SK-N-SH (cell line): ENCODE measurements at regions not wholly inside any gene's neighbourhood (a gene's known extent, or its start where the extent isn't known, plus 50 kb on each side); places are given as distances from the start of the nearest gene placed in this dataset.
A peak's percentile ranks its signal among the peaks of the same experiment; 100 is the strongest.

Source experiments
- CTCF ChIA-PET: fragments of 300-600, 350-600 bp; formaldehyde crosslinking; extraction: SDS; loops from one replicate; lab custom pipeline; 2021; lab: Yijun Ruan, JAX
- POLR2A ChIA-PET: fragments of 350-600 bp; sonication (Branson Sonifier 250); formaldehyde crosslinking; extraction: SDS; loops from one replicate; lab custom pipeline; 2020; ENCODE audit warnings: antibody characterized with exemption, inconsistent platforms; lab: Yijun Ruan, JAX
- DNase-seq: peaks from one replicate; pipeline ENCODE4 v3.0.0; 2012
- H2AFZ ChIP-seq: fragments of 200-600 bp; sonication (generic); 2 replicates; pipeline ENCODE4 v1.8.1; 2016; ENCODE audit warnings: antibody characterized with exemption, mild to moderate bottlenecking, low read depth
- H3F3A ChIP-seq: fragments of 200-600 bp; sonication (generic); replicated peaks from 2 replicates; pipeline ENCODE3; 2016; ENCODE audit warnings: antibody characterized with exemption, mild to moderate bottlenecking; ENCODE audit not compliant: insufficient read depth
- H3K27ac ChIP-seq, 2 experiments: fragments of 200-500 bp in 1 of 2; fragments of 200-600 bp in 1 of 2; sonication (Bioruptor generic) in 1 of 2; sonication (generic), shearing (Covaris generic) in 1 of 2; 2 replicates each; pipeline versions ENCODE4 v1.5.1 to v1.6.1; 2014 to 2016; ENCODE audit warnings: low read depth in 2 of 2, inconsistent platforms in 1 of 2, low read length in 1 of 2, mild to moderate bottlenecking in 1 of 2, mixed read lengths in 1 of 2
- H3K27me3 ChIP-seq: fragments of 200-600 bp; sonication (generic), shearing (Covaris generic); 2 replicates; pipeline ENCODE4 v1.6.1; 2016; ENCODE audit warnings: mixed run types; ENCODE audit not compliant: insufficient read depth
- H3K36me3 ChIP-seq, 2 experiments: fragments of 200-500 bp in 1 of 2; fragments of 200-600 bp in 1 of 2; sonication (Bioruptor generic) in 1 of 2; sonication (generic) in 1 of 2; replicated peaks in 1 of 2; 2 replicates each; pipeline versions ENCODE3 to v1.5.1; 2014 to 2016; ENCODE audit warnings: low read length in 1 of 2, mild to moderate bottlenecking in 1 of 2; ENCODE audit not compliant: insufficient read depth in 2 of 2, control insufficient read depth in 1 of 2
- H3K4me1 ChIP-seq, 2 experiments: fragments of 200-500 bp in 1 of 2; fragments of 200-600 bp in 1 of 2; sonication (Bioruptor generic) in 1 of 2; sonication (generic), shearing (Covaris generic) in 1 of 2; 2 replicates each; pipeline versions ENCODE4 v1.5.1 to v1.6.1; 2014 to 2016; ENCODE audit warnings: low read depth in 1 of 2, low read length in 1 of 2, mixed run types in 1 of 2; ENCODE audit not compliant: insufficient read depth in 2 of 2, control insufficient read depth in 1 of 2
- H3K4me2 ChIP-seq: fragments of 200-600 bp; sonication (generic), shearing (Covaris generic); 2 replicates; pipeline ENCODE4 v1.6.1; 2017; ENCODE audit warnings: mixed run types
- H3K4me3 ChIP-seq, 2 experiments: fragments of 200-500 bp in 1 of 2; fragments of 200-600 bp in 1 of 2; sonication (Bioruptor generic) in 1 of 2; sonication (generic), shearing (Covaris generic) in 1 of 2; 2 replicates each; pipeline versions ENCODE4 v1.5.1 to v1.8.1; 2014 to 2016; ENCODE audit warnings: low read depth in 2 of 2, inconsistent platforms in 1 of 2, low read length in 1 of 2, mild to moderate bottlenecking in 1 of 2, mixed read lengths in 1 of 2, moderate library complexity in 1 of 2
- H3K79me2 ChIP-seq: fragments of 200-600 bp; sonication (generic); 2 replicates; pipeline ENCODE4 v1.8.1; 2017; ENCODE audit warnings: mild to moderate bottlenecking; ENCODE audit not compliant: insufficient read depth
- H3K9ac ChIP-seq: fragments of 200-600 bp; sonication (generic); 2 replicates; pipeline ENCODE4 v1.6.1; 2017; ENCODE audit warnings: mixed run types
- H3K9me2 ChIP-seq: fragments of 200-600 bp; sonication (generic); 2 replicates; pipeline ENCODE4 v1.6.1; 2017; ENCODE audit warnings: mixed run types
- H3K9me3 ChIP-seq: fragments of 200-600 bp; sonication (generic); 2 replicates; pipeline ENCODE4 v1.6.1; 2017; ENCODE audit warnings: mixed run types, mild to moderate bottlenecking, moderate library complexity
- H4K20me1 ChIP-seq: fragments of 200-600 bp; sonication (generic); 2 replicates; pipeline ENCODE4 v1.6.1; 2017; ENCODE audit warnings: mild to moderate bottlenecking, mixed run types; ENCODE audit not compliant: insufficient read depth
- CHD2 ChIP-seq: fragments of 150-350 bp; IDR thresholded peaks from 2 replicates; pipeline ENCODE4 v1.6.1; 2018; ENCODE audit warnings: low read length; ENCODE audit not compliant: partially characterized antibody
- CTCF ChIP-seq: fragments of 200-600 bp; sonication (generic); IDR thresholded peaks from 2 replicates; pipeline ENCODE4 v1.6.1; 2017; ENCODE audit warnings: antibody characterized with exemption, mild to moderate bottlenecking, moderate library complexity
- EZH2phosphoT487 ChIP-seq: fragments of 200-600 bp; sonication (generic); IDR thresholded peaks from 2 replicates; pipeline ENCODE4 v1.6.1; 2017; ENCODE audit warnings: low read depth, mixed run types, mild to moderate bottlenecking, antibody characterized with exemption, moderate library complexity, borderline replicate concordance
- FOSL2 ChIP-seq: IDR thresholded peaks from 2 replicates; pipeline ENCODE4 v1.4.0; 2012; ENCODE audit warnings: low read depth, mild to moderate bottlenecking, moderate library complexity, borderline replicate concordance
- FOXM1 ChIP-seq: IDR thresholded peaks from 2 replicates; pipeline ENCODE4 v1.4.0; 2012; ENCODE audit warnings: low read depth, mild to moderate bottlenecking
- GABPA ChIP-seq: IDR thresholded peaks from 2 replicates; pipeline ENCODE4 v1.4.0; 2012; ENCODE audit warnings: low read depth, mild to moderate bottlenecking
- GATA2 ChIP-seq: sonication (generic); formaldehyde crosslinking; IDR thresholded peaks from 2 replicates; pipeline ENCODE4 v1.5.0; 2020; ENCODE audit warnings: mild to moderate bottlenecking, missing genetic modification reagents
- MEF2A ChIP-seq: IDR thresholded peaks from 2 replicates; pipeline ENCODE4 v1.4.0; 2012; ENCODE audit warnings: low read depth, borderline replicate concordance
- NFIC ChIP-seq: IDR thresholded peaks from 2 replicates; pipeline ENCODE4 v1.4.0; 2012; ENCODE audit warnings: borderline replicate concordance
- POLR2AphosphoS5 ChIP-seq: IDR thresholded peaks from 2 replicates; pipeline ENCODE4 v1.6.1; 2012; ENCODE audit warnings: low read depth, low read length
- RAD21 ChIP-seq: IDR thresholded peaks from 2 replicates; pipeline ENCODE4 v1.6.1; 2012; ENCODE audit warnings: mild to moderate bottlenecking, low read length
- RFX5 ChIP-seq: IDR thresholded peaks from 2 replicates; pipeline ENCODE4 v1.6.1; 2012; ENCODE audit warnings: mild to moderate bottlenecking, improper control_type of control experiment, low read length
- TAF1 ChIP-seq: IDR thresholded peaks from 2 replicates; pipeline ENCODE4 v1.6.1; 2012; ENCODE audit warnings: low read depth, mild to moderate bottlenecking, low read length, moderate library complexity, borderline replicate concordance
- TEAD4 ChIP-seq: IDR thresholded peaks from 2 replicates; pipeline ENCODE4 v1.4.0; 2012; ENCODE audit warnings: mild to moderate bottlenecking, borderline replicate concordance; ENCODE audit not compliant: insufficient read depth
- USF1 ChIP-seq: IDR thresholded peaks from 2 replicates; pipeline ENCODE4 v1.4.0; 2012; ENCODE audit warnings: low read depth, borderline replicate concordance
- YY1 ChIP-seq: IDR thresholded peaks from 2 replicates; pipeline ENCODE4 v1.4.0; 2012; ENCODE audit warnings: low read depth, mild to moderate bottlenecking
- WGBS: methylation state at CpG from one replicate; pipeline ENCODE4 v1.1.6; 2017; ENCODE audit warnings: low lambda C conversion rate; 5-methylcytosine and 5-hydroxymethylcytosine counted together
- TF ChIP-seq, protein P1 (sequence below): fragments of 150-350 bp; IDR thresholded peaks from 2 replicates; pipeline ENCODE4 v1.6.1; 2017; ENCODE audit warnings: antibody characterized with exemption, low read length, low read depth, borderline replicate concordance

- Histone ChIP-seq H3K4me3 (no peak overlapping the region), H3K36me3 (no peaks in the 10 kb centered on the region), H3K9me2 (no peaks in the 10 kb centered on the region), H3K4me1 (no peaks in the 10 kb centered on the region; a peak in 1 of 4 replicates), H2AFZ (no peak overlapping the region), H3K9me3 (no peaks in the 10 kb centered on the region), H3K27ac (no peak overlapping the region), H3K79me2 (no peaks in the 10 kb centered on the region), H4K20me1 (no peaks in the 10 kb centered on the region), H3K9ac (no peak overlapping the region), H3K4me2 (no peak overlapping the region), H3K27me3 (no peaks in the 10 kb centered on the region), H3F3A (no peaks in the 10 kb centered on the region)
- ChIA-PET CTCF (no interaction called here), POLR2A (no interaction called here)
- TF ChIP-seq CTCF (no peak), GATA2 (CRISPR knock-in tag) (no peak), MEF2A (no peak), CHD2 (no peak), RFX5 (no peak), RAD21 (no peak), TEAD4 (no peak), FOXM1 (no peak), EZH2phosphoT487 (no peak), POLR2AphosphoS5 (no peak), GABPA (no peak)
- DNase-seq, result no peak
These were observed 1721.0 kb upstream of the PIK3C3 start for GRCh38 chr18:40233931-40234616.

DNA sequence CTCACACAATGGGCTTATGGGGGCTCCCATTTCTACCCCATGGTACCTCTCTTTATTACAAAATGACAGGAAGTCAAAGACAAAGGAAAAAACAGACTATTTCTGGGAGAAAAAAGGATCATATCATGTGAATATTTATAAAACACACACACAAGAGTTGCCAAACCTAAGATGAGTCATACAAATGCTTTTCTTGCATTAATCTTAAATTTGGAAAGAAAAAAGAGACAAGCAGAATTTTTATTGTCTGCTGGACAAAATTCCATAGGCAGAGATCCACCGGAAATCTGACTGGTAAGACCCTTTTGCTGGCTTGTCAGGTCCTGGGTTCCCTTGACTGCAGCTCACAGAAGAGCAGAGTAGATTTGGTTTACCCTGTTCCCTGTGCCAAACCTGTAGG is 1732.3 kb upstream of the PIK3C3 start:
- no peak overlapping the region for H3K4me2 ChIP-seq

More for the DNA sequence above, 1732.3 kb upstream of the PIK3C3 start:
- Histone ChIP-seq H3F3A (no peaks in the 10 kb centered on the region), H3K27ac (no peak overlapping the region), H3K79me2 (no peaks in the 10 kb centered on the region), H3K9ac (no peak overlapping the region), H3K4me1 (peaks cover 0 to 2% of the 10 kb centered on the region in 2 experiments; a peak in 1 of 4 replicates), H2AFZ (0 out of 2 replicates have a peak overlapping the region, but pooled peaks have one; percentile 2), H4K20me1 (no peaks in the 10 kb centered on the region), H3K36me3 (no peaks in the 10 kb centered on the region), H3K4me3 (no peak overlapping the region), H3K9me3 (no peaks in the 10 kb centered on the region), H3K27me3 (no peaks in the 10 kb centered on the region), H3K9me2 (no peaks in the 10 kb centered on the region)
- ChIA-PET CTCF (interaction anchor here (0.8 to 1.1 kb wide), 2 partner anchors 9 to 14 kb away, joined by 3 read pairs; no protein-coding TSS in a partner anchor), POLR2A (no interaction called here)
- 38% methylated on average over 1 of the region's 1 CpG for WGBS
- no peak for DNase-seq
- TF ChIP-seq NFIC, result no peak
- no peak for TF ChIP-seq FOXM1
- TF ChIP-seq TAF1, result no peak
- no peak for TF ChIP-seq POLR2AphosphoS5
- TF ChIP-seq USF1, result no peak
- TF ChIP-seq RAD21, result no peak
- no peak for TF ChIP-seq FOSL2
- no peak for TF ChIP-seq YY1
- TF ChIP-seq, protein P1, sequence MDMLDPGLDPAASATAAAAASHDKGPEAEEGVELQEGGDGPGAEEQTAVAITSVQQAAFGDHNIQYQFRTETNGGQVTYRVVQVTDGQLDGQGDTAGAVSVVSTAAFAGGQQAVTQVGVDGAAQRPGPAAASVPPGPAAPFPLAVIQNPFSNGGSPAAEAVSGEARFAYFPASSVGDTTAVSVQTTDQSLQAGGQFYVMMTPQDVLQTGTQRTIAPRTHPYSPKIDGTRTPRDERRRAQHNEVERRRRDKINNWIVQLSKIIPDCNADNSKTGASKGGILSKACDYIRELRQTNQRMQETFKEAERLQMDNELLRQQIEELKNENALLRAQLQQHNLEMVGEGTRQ, result no peak
- no peak for TF ChIP-seq MEF2A
- no peak for TF ChIP-seq RFX5
